ENCODE measurements at regions not wholly inside any gene's neighbourhood (a gene's known extent, or its start where the extent isn't known, plus 50 kb on each side); places are given as distances from the start of the nearest gene placed in this dataset.

DNA sequence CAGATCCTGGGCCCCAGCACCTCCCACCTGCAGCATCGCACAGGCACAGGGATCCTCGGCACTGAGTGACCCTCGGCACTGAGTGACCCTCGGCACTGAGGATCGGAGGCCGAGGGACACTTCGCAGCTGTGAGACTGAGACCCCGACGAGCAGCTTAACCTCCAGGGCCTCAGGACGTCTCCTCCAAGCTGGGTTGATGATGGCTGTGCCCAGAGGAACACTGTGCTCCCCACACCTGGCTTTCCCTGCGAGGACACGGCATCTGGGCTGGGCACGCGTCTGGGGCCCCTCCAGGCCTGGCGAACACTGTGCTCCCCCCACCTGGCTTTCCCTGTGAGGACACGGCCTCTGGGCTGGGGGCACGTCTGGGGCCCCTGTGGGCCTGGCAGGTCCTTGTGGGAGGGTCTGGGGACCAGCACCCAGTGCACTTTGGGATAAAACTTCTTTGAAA is 158.3 kb upstream of the PPP2R2D start:
- TF ChIP-seq POLR2A (IDR thresholded peaks at IDR 0.05) (no peak), POLR2AphosphoS5 (IDR thresholded peaks at IDR 0.05) (no peak)
- TF ChIP-seq, protein P1, sequence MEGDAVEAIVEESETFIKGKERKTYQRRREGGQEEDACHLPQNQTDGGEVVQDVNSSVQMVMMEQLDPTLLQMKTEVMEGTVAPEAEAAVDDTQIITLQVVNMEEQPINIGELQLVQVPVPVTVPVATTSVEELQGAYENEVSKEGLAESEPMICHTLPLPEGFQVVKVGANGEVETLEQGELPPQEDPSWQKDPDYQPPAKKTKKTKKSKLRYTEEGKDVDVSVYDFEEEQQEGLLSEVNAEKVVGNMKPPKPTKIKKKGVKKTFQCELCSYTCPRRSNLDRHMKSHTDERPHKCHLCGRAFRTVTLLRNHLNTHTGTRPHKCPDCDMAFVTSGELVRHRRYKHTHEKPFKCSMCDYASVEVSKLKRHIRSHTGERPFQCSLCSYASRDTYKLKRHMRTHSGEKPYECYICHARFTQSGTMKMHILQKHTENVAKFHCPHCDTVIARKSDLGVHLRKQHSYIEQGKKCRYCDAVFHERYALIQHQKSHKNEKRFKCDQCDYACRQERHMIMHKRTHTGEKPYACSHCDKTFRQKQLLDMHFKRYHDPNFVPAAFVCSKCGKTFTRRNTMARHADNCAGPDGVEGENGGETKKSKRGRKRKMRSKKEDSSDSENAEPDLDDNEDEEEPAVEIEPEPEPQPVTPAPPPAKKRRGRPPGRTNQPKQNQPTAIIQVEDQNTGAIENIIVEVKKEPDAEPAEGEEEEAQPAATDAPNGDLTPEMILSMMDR (IDR thresholded peaks at IDR 0.05) = no peak
